Liver (tissue), 8 donors: ENCODE measurements at regions not wholly inside any gene's neighbourhood (a gene's known extent, or its start where the extent isn't known, plus 50 kb on each side); places are given as distances from the start of the nearest gene placed in this dataset.

Source experiments
- DNase-seq: peaks from one replicate; pipeline ENCODE4 v3.0.0-alpha.2; 2017; ENCODE audit warnings: low spot score
- H3K27ac ChIP-seq, 2 donors: one replicate each; pipeline ENCODE4 v1.7.0; 2013; ENCODE audit warnings: inconsistent platforms in 2 of 2, low read length in 2 of 2, control low read depth in 1 of 2, low read depth in 1 of 2, mild to moderate bottlenecking in 1 of 2
- H3K27me3 ChIP-seq, 4 donors: one replicate each; pipeline versions ENCODE4 v1.6.1 to v1.7.0; 2013; ENCODE audit warnings: low read length in 3 of 4, inconsistent platforms in 1 of 4, mild to moderate bottlenecking in 1 of 4, moderate library complexity in 1 of 4; ENCODE audit not compliant: control insufficient read depth in 4 of 4, insufficient read depth in 4 of 4
- H3K36me3 ChIP-seq, 4 donors: one replicate each; pipeline versions ENCODE4 v1.6.1 to v1.7.0; 2013; ENCODE audit warnings: low read length in 3 of 4, mild to moderate bottlenecking in 3 of 4, low read depth in 1 of 4, moderate library complexity in 1 of 4; ENCODE audit not compliant: control insufficient read depth in 4 of 4, insufficient read depth in 3 of 4
- H3K4me1 ChIP-seq, 4 donors: one replicate each; pipeline versions ENCODE4 v1.6.1 to v1.7.0; 2013; ENCODE audit warnings: low read length in 3 of 4, mild to moderate bottlenecking in 3 of 4, moderate library complexity in 1 of 4; ENCODE audit not compliant: control insufficient read depth in 4 of 4, insufficient read depth in 4 of 4
- H3K4me3 ChIP-seq, 3 donors: one replicate each; pipeline versions ENCODE4 v1.6.1 to v1.7.0; 2013; ENCODE audit warnings: low read length in 3 of 3, control low read depth in 1 of 3, low read depth in 1 of 3, mild to moderate bottlenecking in 1 of 3
- H3K9ac ChIP-seq, 2 donors: one replicate each; pipeline ENCODE4 v1.7.0; 2013; ENCODE audit warnings: low read length in 2 of 2, mild to moderate bottlenecking in 2 of 2, moderate library complexity in 2 of 2, control low read depth in 1 of 2, low read depth in 1 of 2
- H3K9me3 ChIP-seq, 4 donors: one replicate each; pipeline versions ENCODE4 v1.6.1 to v1.7.0; 2013; ENCODE audit warnings: low read length in 3 of 4; ENCODE audit not compliant: control insufficient read depth in 4 of 4
- ATF3 ChIP-seq: IDR thresholded peaks from 2 replicates; pipeline ENCODE4 v1.6.1; 2016; ENCODE audit warnings: antibody characterized with exemption
- CTCF ChIP-seq: fragments of 150-350 bp; IDR thresholded peaks from 2 replicates; pipeline ENCODE4 v1.5.1; 2017; ENCODE audit warnings: improper control_type of control experiment, low read depth, low read length; ENCODE audit not compliant: missing input control
- EGR1 ChIP-seq, 2 donors: IDR thresholded peaks; 2 replicates each; pipeline ENCODE4 v1.6.1; 2016 to 2018; ENCODE audit warnings: antibody characterized with exemption in 2 of 2, low read depth in 2 of 2
- FOXA1 ChIP-seq: IDR thresholded peaks from 2 replicates; pipeline ENCODE4 v1.6.1; 2016; ENCODE audit warnings: antibody characterized with exemption
- FOXA2 ChIP-seq: IDR thresholded peaks from 2 replicates; pipeline ENCODE4 v1.6.1; 2016; ENCODE audit warnings: antibody characterized with exemption
- GABPA ChIP-seq, 2 donors: IDR thresholded peaks in 1 of 2; conservative IDR thresholded peaks in 1 of 2; 2 replicates each; pipeline ENCODE4 v1.6.1; 2016; ENCODE audit warnings: antibody characterized with exemption in 2 of 2, mild to moderate bottlenecking in 1 of 2, moderate library complexity in 1 of 2
- HNF4A ChIP-seq, 2 donors: conservative IDR thresholded peaks; 2 replicates each; pipeline ENCODE4 v1.6.1; 2016; ENCODE audit warnings: antibody characterized with exemption in 2 of 2, mild to moderate bottlenecking in 2 of 2
- HNF4G ChIP-seq: IDR thresholded peaks from 2 replicates; pipeline ENCODE4 v1.6.1; 2016; ENCODE audit warnings: antibody characterized with exemption
- JUND ChIP-seq, 2 donors: IDR thresholded peaks; 2 replicates each; pipeline ENCODE4 v1.6.1; 2016; ENCODE audit warnings: antibody characterized with exemption in 2 of 2
- NR2F2 ChIP-seq: IDR thresholded peaks from 2 replicates; pipeline ENCODE4 v1.6.1; 2016; ENCODE audit warnings: antibody characterized with exemption
- RAD21 ChIP-seq, 2 donors: IDR thresholded peaks; 2 replicates each; pipeline ENCODE4 v1.6.1; 2016; ENCODE audit warnings: antibody characterized with exemption in 2 of 2, mild to moderate bottlenecking in 2 of 2
- REST ChIP-seq: IDR thresholded peaks from 2 replicates; pipeline ENCODE4 v1.6.1; 2016; ENCODE audit warnings: antibody characterized with exemption, mild to moderate bottlenecking
- RXRA ChIP-seq, 2 donors: IDR thresholded peaks; 2 replicates each; pipeline ENCODE4 v1.6.1; 2017 to 2018; ENCODE audit warnings: antibody characterized with exemption in 2 of 2, mild to moderate bottlenecking in 1 of 2
- SP1 ChIP-seq: IDR thresholded peaks from 2 replicates; pipeline ENCODE4 v1.6.1; 2018; ENCODE audit warnings: antibody characterized with exemption, mild to moderate bottlenecking
- TAF1 ChIP-seq: conservative IDR thresholded peaks from 2 replicates; pipeline ENCODE4 v1.6.1; 2016; ENCODE audit warnings: antibody characterized with exemption, mild to moderate bottlenecking
- YY1 ChIP-seq: IDR thresholded peaks from 2 replicates; pipeline ENCODE4 v1.6.1; 2016; ENCODE audit warnings: antibody characterized with exemption, mild to moderate bottlenecking
- ZBTB33 ChIP-seq: IDR thresholded peaks from 2 replicates; pipeline ENCODE4 v1.6.1; 2016; ENCODE audit warnings: antibody characterized with exemption
- WGBS: extraction: QIAGEN DNeasy Blood & Tissue Kit; methylation state at CpG from one replicate; pipeline ENCODE4 v1.1.7; 2013; 5-methylcytosine and 5-hydroxymethylcytosine counted together
- TF ChIP-seq, protein P1 (sequence below): IDR thresholded peaks from 2 replicates; pipeline ENCODE4 v1.6.1; 2016; ENCODE audit warnings: antibody characterized with exemption
- donor health status: healthy.
- donor health status: healthy.
- donor health status: healthy.
- donor health status: healthy.
- donor health status: healthy.

- Histone ChIP-seq H3K27ac (no peak overlapping the region), H3K36me3 (no peaks in the 10 kb centered on the region), H3K4me3 (no peak overlapping the region), H3K27me3 (no peaks in the 10 kb centered on the region), H3K9ac (no peak overlapping the region), H3K9me3 (no peaks in the 10 kb centered on the region), H3K4me1 (no peaks in the 10 kb centered on the region)
- no peak for TF ChIP-seq ZBTB33
- no peak for TF ChIP-seq EGR1 (IDR thresholded peaks at IDR 0.05; ENCODE audit: low read depth in 2 of 2)
- no peak for TF ChIP-seq SP1
- no peak for TF ChIP-seq HNF4G
- no peak for TF ChIP-seq FOXA1
- TF ChIP-seq NR2F2, result no peak
- TF ChIP-seq, protein P1, sequence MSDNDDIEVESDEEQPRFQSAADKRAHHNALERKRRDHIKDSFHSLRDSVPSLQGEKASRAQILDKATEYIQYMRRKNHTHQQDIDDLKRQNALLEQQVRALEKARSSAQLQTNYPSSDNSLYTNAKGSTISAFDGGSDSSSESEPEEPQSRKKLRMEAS, result no peak
- TF ChIP-seq JUND (IDR thresholded peaks at IDR 0.05), result no peak
- TF ChIP-seq TAF1, result no peak
- no peak for TF ChIP-seq CTCF
- TF ChIP-seq ATF3, result no peak
- WGBS, result 61% methylated on average over 2 of the region's 2 CpGs
- no peak for DNase-seq
Measured at GRCh38 chr13:50615234-50615633, 228.3 kb downstream of the DLEU7 start.

DNA sequence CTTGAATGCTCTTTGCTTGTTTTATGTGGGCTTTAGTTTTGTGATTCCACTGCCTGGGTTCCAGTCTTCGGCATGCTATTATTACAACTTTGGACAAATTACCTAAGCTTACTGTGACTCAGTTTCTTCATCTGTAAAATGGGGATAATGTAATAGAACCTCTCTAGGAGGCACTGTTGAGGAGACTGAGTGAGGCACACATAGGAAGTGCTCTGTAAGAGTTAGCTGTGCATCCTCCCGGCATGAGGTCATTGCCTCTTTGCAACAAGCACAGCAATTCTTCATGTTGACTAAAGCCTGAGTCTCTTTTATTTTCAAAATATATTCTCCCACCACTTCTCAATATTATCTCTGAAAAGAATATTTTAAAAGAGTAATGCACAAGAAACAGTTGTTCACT is 227.4 kb downstream of the DLEU7 start:
- DNase-seq, result no peak
- Histone ChIP-seq H3K27me3 (no peaks in the 10 kb centered on the region), H3K4me1 (no peaks in the 10 kb centered on the region), H3K4me3 (no peak overlapping the region), H3K27ac (no peak overlapping the region), H3K9me3 (no peaks in the 10 kb centered on the region), H3K9ac (no peak overlapping the region), H3K36me3 (no peaks in the 10 kb centered on the region)
- TF ChIP-seq RXRA (IDR thresholded peaks at IDR 0.05) (no peak), HNF4A (conservative IDR thresholded peaks at IDR 0.05) (no peak), EGR1 (IDR thresholded peaks at IDR 0.05; ENCODE audit: low read depth in 2 of 2) (no peak), NR2F2 (no peak), ZBTB33 (no peak), YY1 (no peak), JUND (IDR thresholded peaks at IDR 0.05) (no peak), REST (no peak), GABPA (IDR thresholded peaks at IDR 0.05 in 1 of 2, conservative IDR thresholded peaks at IDR 0.05 in 1 of 2) (no peak), SP1 (no peak), HNF4G (no peak), FOXA2 (no peak), FOXA1 (no peak), ATF3 (no peak), TAF1 (no peak), RAD21 (IDR thresholded peaks at IDR 0.05) (no peak), CTCF (no peak)
- TF ChIP-seq, protein P1, result no peak
- 90% methylated on average over 2 of the region's 2 CpGs for WGBS
